Progenitor cell of endocrine pancreas (in vitro differentiated cells): ENCODE measurements at regions not wholly inside any gene's neighbourhood (a gene's known extent, or its start where the extent isn't known, plus 50 kb on each side); places are given as distances from the start of the nearest gene placed in this dataset.

Experiments
- DNase-seq: peaks from one replicate; pipeline ENCODE4 v3.0.0; 2021; ENCODE audit warnings: low spot score; ENCODE audit not compliant: unreplicated experiment
- H3K27ac Mint-ChIP-seq: 2 replicates; pipeline ENCODE4 v1.8.0; 2021; ENCODE audit warnings: mild to moderate bottlenecking, moderate library complexity, mixed read lengths
- H3K27me3 Mint-ChIP-seq: 2 replicates; pipeline ENCODE4 v1.8.0; 2021; ENCODE audit warnings: mixed read lengths
- H3K36me3 Mint-ChIP-seq: 2 replicates; pipeline ENCODE4 v1.8.0; 2022; ENCODE audit warnings: mixed read lengths; ENCODE audit not compliant: insufficient read depth
- H3K4me1 Mint-ChIP-seq: 2 replicates; pipeline ENCODE4 v1.8.0; 2021; ENCODE audit warnings: low read depth, mixed read lengths
- H3K4me3 Mint-ChIP-seq: 2 replicates; pipeline ENCODE4 v1.8.0; 2021; ENCODE audit warnings: low read depth, mild to moderate bottlenecking, moderate library complexity, mixed read lengths
- H3K9me3 Mint-ChIP-seq: 2 replicates; pipeline ENCODE4 v1.8.0; 2021; ENCODE audit warnings: low read depth, mixed read lengths
- TF ChIP-seq, protein P1 (sequence below): fragments of 200-600 bp; sonication (generic); IDR thresholded peaks from one replicate; pipeline ENCODE4 v1.5.0; 2021; ENCODE audit warnings: antibody characterized with exemption, mild to moderate bottlenecking; ENCODE audit not compliant: unreplicated experiment

DNA sequence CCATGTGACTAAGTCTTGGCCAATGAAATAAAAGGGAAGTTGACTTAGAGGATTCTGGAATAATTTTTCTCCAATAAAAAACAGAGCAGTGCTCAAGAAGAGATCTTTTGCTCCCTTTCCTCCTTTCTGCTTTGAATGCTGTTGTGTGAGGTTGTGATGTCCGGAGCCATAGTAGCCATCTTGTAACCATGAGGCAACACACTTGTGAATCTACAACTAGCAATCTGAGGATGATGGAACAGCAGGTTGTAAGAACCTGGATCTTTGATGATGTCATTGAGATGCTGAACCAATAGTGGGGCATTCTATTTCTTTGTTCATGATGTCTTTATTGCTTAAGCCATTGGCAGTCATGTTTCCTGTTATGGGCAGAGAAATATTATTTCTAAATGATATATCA, 230.0 kb upstream of the SRRM4 start:
- no peak overlapping the region for H3K27ac Mint-ChIP-seq
- peaks cover 33% of the 10 kb centered on the region for H3K27me3 Mint-ChIP-seq
- TF ChIP-seq, protein P1, sequence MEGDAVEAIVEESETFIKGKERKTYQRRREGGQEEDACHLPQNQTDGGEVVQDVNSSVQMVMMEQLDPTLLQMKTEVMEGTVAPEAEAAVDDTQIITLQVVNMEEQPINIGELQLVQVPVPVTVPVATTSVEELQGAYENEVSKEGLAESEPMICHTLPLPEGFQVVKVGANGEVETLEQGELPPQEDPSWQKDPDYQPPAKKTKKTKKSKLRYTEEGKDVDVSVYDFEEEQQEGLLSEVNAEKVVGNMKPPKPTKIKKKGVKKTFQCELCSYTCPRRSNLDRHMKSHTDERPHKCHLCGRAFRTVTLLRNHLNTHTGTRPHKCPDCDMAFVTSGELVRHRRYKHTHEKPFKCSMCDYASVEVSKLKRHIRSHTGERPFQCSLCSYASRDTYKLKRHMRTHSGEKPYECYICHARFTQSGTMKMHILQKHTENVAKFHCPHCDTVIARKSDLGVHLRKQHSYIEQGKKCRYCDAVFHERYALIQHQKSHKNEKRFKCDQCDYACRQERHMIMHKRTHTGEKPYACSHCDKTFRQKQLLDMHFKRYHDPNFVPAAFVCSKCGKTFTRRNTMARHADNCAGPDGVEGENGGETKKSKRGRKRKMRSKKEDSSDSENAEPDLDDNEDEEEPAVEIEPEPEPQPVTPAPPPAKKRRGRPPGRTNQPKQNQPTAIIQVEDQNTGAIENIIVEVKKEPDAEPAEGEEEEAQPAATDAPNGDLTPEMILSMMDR = no peak
- H3K9me3 Mint-ChIP-seq = no peaks in the 10 kb centered on the region
- no peaks in the 10 kb centered on the region for H3K36me3 Mint-ChIP-seq
- H3K4me3 Mint-ChIP-seq = no peak overlapping the region
- no peaks in the 10 kb centered on the region for H3K4me1 Mint-ChIP-seq
- no peak for DNase-seq

DNA sequence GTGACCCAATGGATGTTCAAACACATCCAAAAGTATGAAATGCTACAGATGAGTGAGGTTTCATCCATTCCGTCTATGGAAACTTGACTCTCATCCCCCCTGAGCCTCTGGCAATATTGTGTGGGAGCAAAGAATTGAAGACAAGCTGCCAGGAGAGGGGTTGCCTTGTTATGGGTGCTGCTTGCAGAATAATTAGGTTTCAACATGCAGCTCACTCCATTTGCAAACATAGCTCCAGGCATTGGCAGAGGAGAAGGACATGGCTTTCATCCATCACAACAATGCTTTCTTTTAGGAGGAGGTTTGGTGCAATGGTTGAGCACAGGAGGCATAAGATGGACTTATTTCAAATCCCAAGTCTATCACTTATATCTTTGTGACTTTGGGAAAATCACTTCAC, 220.7 kb upstream of the SRRM4 start:
- H3K27me3 Mint-ChIP-seq = peaks cover 42% of the 10 kb centered on the region
- TF ChIP-seq, protein P1 = no peak
- no peaks in the 10 kb centered on the region for H3K9me3 Mint-ChIP-seq
- no peak overlapping the region for H3K4me3 Mint-ChIP-seq
- no peak for DNase-seq
- H3K27ac Mint-ChIP-seq = no peak overlapping the region
- no peaks in the 10 kb centered on the region for H3K36me3 Mint-ChIP-seq
- H3K4me1 Mint-ChIP-seq = no peaks in the 10 kb centered on the region

DNA sequence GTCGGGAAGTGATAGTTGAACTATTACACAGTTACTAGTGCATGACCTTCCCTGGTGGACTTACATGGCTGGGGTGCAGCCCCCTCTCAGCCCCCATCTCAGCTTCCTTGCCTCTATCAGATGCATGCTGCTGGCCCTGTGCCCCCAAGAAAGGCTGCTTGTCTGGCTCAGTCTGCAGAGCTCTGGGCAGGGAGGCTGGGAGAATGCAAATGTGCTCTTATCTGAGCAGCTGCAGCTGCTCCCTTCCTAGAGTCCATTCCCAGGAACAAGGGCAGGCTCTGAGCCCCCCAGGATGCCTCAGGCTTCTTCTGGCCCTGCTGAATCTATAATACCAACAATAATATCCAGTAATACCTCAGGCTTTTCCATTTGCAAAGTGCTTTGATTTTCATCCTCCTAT, 218.1 kb upstream of the SRRM4 start:
- no peaks in the 10 kb centered on the region for H3K36me3 Mint-ChIP-seq
- H3K4me1 Mint-ChIP-seq = no peaks in the 10 kb centered on the region
- no peak overlapping the region for H3K4me3 Mint-ChIP-seq
- H3K27me3 Mint-ChIP-seq = peaks cover 36% of the 10 kb centered on the region
- no peak for DNase-seq
- no peak overlapping the region for H3K27ac Mint-ChIP-seq
- no peaks in the 10 kb centered on the region for H3K9me3 Mint-ChIP-seq
- TF ChIP-seq, protein P1 = no peak

DNA sequence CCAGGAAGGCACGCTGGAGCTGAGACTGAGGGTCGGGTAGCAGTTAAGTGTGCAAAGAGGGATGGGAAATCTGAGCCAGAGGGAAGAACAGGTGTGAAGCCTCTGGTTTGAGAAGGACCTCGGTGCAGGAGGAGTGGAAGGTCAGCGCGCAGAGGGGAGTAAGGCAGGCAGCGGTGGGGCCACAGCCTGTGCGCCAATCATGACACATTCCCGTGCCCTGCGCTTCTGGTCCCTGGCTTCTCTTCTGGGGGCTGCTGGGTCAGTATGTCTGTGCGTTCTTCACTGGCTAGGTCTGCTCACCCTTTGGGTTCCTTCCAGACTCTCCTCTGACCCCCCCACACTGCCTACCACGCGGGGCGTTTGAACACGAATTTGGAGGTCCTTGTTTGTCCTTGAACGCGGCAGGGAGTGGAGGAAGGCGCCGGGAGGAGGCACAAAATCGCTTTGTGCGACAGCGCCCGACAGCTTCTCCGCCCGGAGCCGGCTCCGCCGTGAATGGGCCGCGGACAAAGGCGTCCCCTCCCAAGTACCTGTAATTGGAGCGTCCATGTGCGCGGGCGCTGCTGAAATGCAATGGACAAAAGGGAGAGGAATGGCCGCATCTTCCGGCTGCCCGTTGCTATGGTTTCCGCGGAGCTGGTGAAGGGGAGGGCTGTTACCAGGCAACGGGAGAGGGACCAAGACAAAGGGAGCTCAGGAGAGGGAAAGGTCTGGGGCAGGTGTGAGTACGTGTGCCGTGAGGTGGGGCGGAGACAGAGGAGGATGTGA, 207.2 kb upstream of the SRRM4 start:
- H3K9me3 Mint-ChIP-seq = no peaks in the 10 kb centered on the region
- H3K36me3 Mint-ChIP-seq = no peaks in the 10 kb centered on the region
- peak; percentile 22 for DNase-seq
- H3K4me3 Mint-ChIP-seq = no peak overlapping the region
- peaks cover 89% of the 10 kb centered on the region for H3K27me3 Mint-ChIP-seq
- TF ChIP-seq, protein P1 = no peak
- H3K27ac Mint-ChIP-seq = no peak overlapping the region
- no peaks in the 10 kb centered on the region for H3K4me1 Mint-ChIP-seq

DNA sequence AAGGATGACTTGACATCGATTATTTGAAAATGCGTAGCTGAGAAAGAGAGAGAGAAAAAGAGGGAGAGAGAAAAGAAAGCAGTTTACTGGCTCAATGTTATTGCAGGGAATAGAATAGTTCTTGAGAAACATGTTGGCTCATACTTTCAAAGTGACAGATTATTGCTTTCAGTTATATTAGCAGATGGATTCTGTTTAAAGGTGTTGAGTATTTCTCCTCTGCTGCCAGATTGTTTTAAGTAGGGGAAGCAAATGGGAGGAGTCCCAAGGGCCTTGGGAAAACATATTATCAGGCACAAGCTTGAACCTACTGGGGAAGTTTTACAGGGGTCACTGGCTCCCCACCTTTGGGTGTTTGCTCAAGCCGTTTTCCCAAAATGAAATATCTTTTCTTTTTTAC, 203.8 kb upstream of the SRRM4 start:
- Mint-ChIP-seq H3K27ac (no peak overlapping the region), H3K4me3 (no peak overlapping the region), H3K27me3 (peaks cover 59% of the 10 kb centered on the region), H3K9me3 (no peaks in the 10 kb centered on the region), H3K36me3 (no peaks in the 10 kb centered on the region), H3K4me1 (no peaks in the 10 kb centered on the region)
- DNase-seq = no peak
- TF ChIP-seq, protein P1 = no peak
